Activated CD8-positive, alpha-beta memory T cell treated with anti-CD3 and anti-CD28 coated beads, Interleukin-2, amount 10 ng/mL, durations not matched to agents 7 days and 5 days (primary cell): ENCODE measurements at regions not wholly inside any gene's neighbourhood (a gene's known extent, or its start where the extent isn't known, plus 50 kb on each side); places are given as distances from the start of the nearest gene placed in this dataset.

Source experiments
- ATAC-seq: fragments of 150-1000 bp; cut with Tn5 transposase; one replicate; pipeline ENCODE4 v1.10.0; 2021; ENCODE audit warnings: moderate library complexity
- CTCF ChIA-PET: fragments of 350-600 bp; sonication (Branson Sonifier 250); formaldehyde crosslinking; loops from one replicate; lab custom pipeline; 2021; ENCODE audit warnings: antibody characterized with exemption; lab: Charles Lee
- DNase-seq: peaks from one replicate; pipeline ENCODE4 v3.0.0-alpha.2; 2020
- H3K27ac Mint-ChIP-seq: one replicate; pipeline ENCODE4 v1.8.0; 2021; ENCODE audit warnings: mild to moderate bottlenecking, mixed read lengths
- H3K27me3 Mint-ChIP-seq: one replicate; pipeline ENCODE4 v1.8.0; 2021; ENCODE audit warnings: mixed read lengths
- H3K36me3 Mint-ChIP-seq: one replicate; pipeline ENCODE4 v1.8.0; 2021; ENCODE audit warnings: mild to moderate bottlenecking, mixed read lengths
- H3K4me1 Mint-ChIP-seq: one replicate; pipeline ENCODE4 v1.8.0; 2021; ENCODE audit warnings: mixed read lengths
- H3K4me3 Mint-ChIP-seq: one replicate; pipeline ENCODE4 v1.8.0; 2021; ENCODE audit warnings: mild to moderate bottlenecking, moderate library complexity, mixed read lengths
- H3K9me3 Mint-ChIP-seq: one replicate; pipeline ENCODE4 v1.8.0; 2022; ENCODE audit warnings: low read depth, mixed read lengths

GRCh38 chr10:117685431-117685830 is 142.9 kb downstream of the EMX2 start:
- H3K27ac Mint-ChIP-seq = no peak overlapping the region
- no peaks in the 10 kb centered on the region for H3K27me3 Mint-ChIP-seq
- H3K36me3 Mint-ChIP-seq = no peaks in the 10 kb centered on the region
- no peak overlapping the region for H3K4me3 Mint-ChIP-seq
- no peaks in the 10 kb centered on the region for H3K9me3 Mint-ChIP-seq
- no peak for ATAC-seq
- H3K4me1 Mint-ChIP-seq = no peaks in the 10 kb centered on the region
- no peak for DNase-seq
- CTCF ChIA-PET = no interaction called here

GRCh38 chr10:117686606-117687005 is 144.1 kb downstream of the EMX2 start:
- Mint-ChIP-seq H3K27ac (no peak overlapping the region), H3K4me1 (no peaks in the 10 kb centered on the region), H3K4me3 (no peak overlapping the region), H3K9me3 (no peaks in the 10 kb centered on the region), H3K36me3 (no peaks in the 10 kb centered on the region), H3K27me3 (no peaks in the 10 kb centered on the region)
- ATAC-seq = no peak
- CTCF ChIA-PET = no interaction called here
- DNase-seq = no peak

DNA sequence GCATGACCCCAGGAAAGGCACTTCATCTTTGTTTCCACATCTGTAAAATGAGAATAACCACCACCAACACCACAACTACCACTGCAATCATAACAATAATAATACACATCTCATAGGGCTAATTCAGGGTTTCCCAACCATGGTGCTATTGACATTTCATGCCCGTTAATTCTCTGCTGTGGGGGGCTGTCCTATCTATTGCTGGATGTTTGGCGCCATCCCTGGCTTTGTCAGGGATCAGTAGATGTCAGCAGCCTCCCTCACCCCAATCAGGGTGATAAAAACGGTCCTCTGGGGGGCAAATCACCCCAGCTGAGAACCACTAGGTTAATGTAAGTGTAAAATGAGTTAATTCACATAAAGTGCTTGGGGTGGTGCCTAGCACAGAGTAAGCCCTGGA is 145.8 kb downstream of the EMX2 start:
- CTCF ChIA-PET = no interaction called here
- H3K36me3 Mint-ChIP-seq = no peaks in the 10 kb centered on the region

GRCh38 chr10:117689566-117689965 is 147.0 kb downstream of the EMX2 start:
- Mint-ChIP-seq H3K4me3 (no peak overlapping the region), H3K4me1 (no peaks in the 10 kb centered on the region), H3K36me3 (no peaks in the 10 kb centered on the region), H3K9me3 (no peaks in the 10 kb centered on the region), H3K27me3 (peaks cover 7% of the 10 kb centered on the region), H3K27ac (no peak overlapping the region)
- no peak for ATAC-seq
- no peak for DNase-seq
- CTCF ChIA-PET = no interaction called here

More for the DNA sequence above, 145.8 kb downstream of the EMX2 start:
- Mint-ChIP-seq H3K27ac (no peak overlapping the region), H3K9me3 (no peaks in the 10 kb centered on the region), H3K4me1 (no peaks in the 10 kb centered on the region), H3K4me3 (no peak overlapping the region), H3K27me3 (peaks cover 7% of the 10 kb centered on the region)
- DNase-seq (no peak), ATAC-seq (no peak)

GRCh38 chr10:117690359-117690758 is 147.8 kb downstream of the EMX2 start:
- no peaks in the 10 kb centered on the region for H3K36me3 Mint-ChIP-seq
- DNase-seq (no peak), ATAC-seq (no peak)
- H3K27me3 Mint-ChIP-seq = peaks cover 7% of the 10 kb centered on the region
- H3K4me3 Mint-ChIP-seq = no peak overlapping the region
- no peak overlapping the region for H3K27ac Mint-ChIP-seq
- no peaks in the 10 kb centered on the region for H3K9me3 Mint-ChIP-seq
- no peaks in the 10 kb centered on the region for H3K4me1 Mint-ChIP-seq
- CTCF ChIA-PET = no interaction called here

DNA sequence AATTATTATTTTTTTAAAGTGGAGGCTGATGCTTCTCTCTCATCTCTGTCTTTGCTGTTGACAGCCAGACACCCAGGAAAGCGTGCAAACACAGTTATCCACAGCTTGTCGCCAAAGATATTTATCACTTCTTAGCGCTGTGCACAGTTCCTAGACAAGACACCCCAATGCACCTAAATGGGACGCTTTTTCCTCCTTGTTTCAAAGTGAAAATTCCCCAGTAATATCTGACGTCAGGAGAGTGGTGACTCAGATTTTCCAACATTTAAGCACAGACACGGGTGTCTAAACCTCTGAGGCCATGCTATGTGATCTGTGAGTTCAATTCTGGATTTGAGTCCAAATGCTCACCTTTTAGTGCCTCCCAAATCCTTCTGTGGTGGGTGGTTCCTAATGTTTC is 151.6 kb downstream of the EMX2 start:
- H3K4me1 Mint-ChIP-seq = no peaks in the 10 kb centered on the region
- H3K36me3 Mint-ChIP-seq = no peaks in the 10 kb centered on the region
- H3K27me3 Mint-ChIP-seq = peaks cover 7% of the 10 kb centered on the region
- no peak overlapping the region for H3K27ac Mint-ChIP-seq
- no peaks in the 10 kb centered on the region for H3K9me3 Mint-ChIP-seq
- ATAC-seq (no peak), DNase-seq (no peak)
- no peak overlapping the region for H3K4me3 Mint-ChIP-seq
- CTCF ChIA-PET = no interaction called here

DNA sequence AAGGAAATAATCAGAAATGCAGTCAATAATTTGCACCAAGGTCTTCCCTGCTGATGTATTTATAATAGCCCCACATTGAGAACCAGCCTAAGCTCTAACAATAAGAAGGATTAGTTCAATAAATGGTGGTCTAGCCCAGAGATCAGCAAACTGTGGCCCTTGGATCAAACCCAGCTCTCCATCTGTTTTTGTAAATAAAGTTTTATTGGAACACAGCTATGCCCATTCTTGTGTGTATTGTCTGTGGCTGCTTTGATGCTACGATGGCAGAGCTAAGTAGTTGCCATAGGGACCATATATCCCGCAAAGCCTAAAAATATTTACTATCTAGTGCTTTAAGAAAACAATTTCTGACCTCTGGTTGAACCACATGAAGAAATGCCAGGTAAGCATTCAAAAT is 154.9 kb downstream of the EMX2 start:
- CTCF ChIA-PET = no interaction called here
- Mint-ChIP-seq H3K27me3 (peaks cover under 1% of the 10 kb centered on the region), H3K9me3 (no peaks in the 10 kb centered on the region), H3K36me3 (no peaks in the 10 kb centered on the region), H3K4me1 (no peaks in the 10 kb centered on the region), H3K4me3 (no peak overlapping the region), H3K27ac (no peak overlapping the region)
- ATAC-seq = no peak
- no peak for DNase-seq

- Mint-ChIP-seq H3K9me3 (no peaks in the 10 kb centered on the region), H3K27ac (no peak overlapping the region), H3K36me3 (no peaks in the 10 kb centered on the region), H3K27me3 (no peaks in the 10 kb centered on the region), H3K4me3 (no peak overlapping the region), H3K4me1 (no peaks in the 10 kb centered on the region)
- CTCF ChIA-PET = no interaction called here
- ATAC-seq (no peak), DNase-seq (no peak)
Observed at GRCh38 chr10:117698809-117699208, 156.3 kb downstream of the EMX2 start.

DNA sequence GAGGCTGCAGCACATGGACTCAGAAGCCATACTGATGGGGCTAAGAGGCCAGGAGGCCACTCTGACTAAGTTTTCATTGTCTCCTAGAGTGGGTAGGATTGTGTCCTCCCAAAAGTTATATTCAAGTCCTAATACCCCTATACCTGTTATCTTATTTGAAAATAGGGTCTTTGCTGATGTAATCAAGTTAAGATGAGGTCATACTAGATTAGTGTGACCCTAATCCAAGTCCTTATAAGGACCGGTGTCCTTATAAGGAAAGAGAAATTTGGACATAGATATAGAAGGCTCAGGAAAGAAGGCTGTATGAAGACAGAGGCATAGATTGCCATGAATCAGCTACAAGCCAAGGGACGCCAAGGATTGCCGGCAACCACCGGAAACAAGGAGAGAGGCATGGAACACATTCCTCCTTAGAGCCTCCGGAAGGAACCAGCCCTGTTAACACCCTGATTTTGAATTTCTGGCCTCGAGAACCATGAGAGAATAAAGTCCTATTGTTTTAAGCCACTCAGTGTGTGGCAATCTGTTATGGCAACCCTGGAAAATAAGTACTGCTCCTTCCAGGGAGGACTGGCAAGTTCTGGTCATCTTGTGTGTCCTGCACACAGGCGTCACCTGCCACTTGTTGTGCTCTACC is 157.0 kb downstream of the EMX2 start:
- ATAC-seq (no peak), DNase-seq (no peak)
- no peaks in the 10 kb centered on the region for H3K36me3 Mint-ChIP-seq
- H3K27me3 Mint-ChIP-seq = no peaks in the 10 kb centered on the region
- CTCF ChIA-PET = no interaction called here
- no peak overlapping the region for H3K27ac Mint-ChIP-seq
- no peaks in the 10 kb centered on the region for H3K4me1 Mint-ChIP-seq
- no peaks in the 10 kb centered on the region for H3K9me3 Mint-ChIP-seq
- no peak overlapping the region for H3K4me3 Mint-ChIP-seq

DNA sequence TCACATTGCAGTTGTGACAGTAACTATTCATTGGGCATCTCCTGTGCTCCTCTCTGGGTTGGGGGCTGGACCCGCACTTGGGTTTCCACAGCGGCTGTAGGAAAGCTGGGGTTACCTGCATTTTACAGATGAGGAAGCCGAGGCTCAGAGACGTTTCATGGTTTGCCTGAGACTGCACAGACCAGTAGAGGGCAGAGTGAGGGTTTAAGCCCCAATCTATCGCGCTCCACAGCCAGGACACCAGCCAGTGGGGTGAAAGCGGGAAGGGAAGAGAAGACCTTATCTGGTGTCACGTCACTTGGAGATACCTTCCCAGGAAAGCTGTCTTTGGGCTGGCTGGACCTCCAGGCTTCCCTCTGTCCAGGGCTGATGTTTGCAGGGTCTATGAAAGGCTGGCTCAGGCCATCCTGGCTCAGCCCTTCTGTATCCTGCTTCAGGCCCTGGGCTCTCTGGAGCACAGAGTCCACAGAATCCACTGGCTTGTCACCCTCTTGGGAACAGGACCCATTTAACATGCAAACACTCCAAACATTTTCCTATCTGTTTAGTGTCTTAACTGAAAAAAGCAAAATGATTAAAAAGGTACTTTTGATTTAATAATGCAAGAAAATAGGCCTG is 167.7 kb downstream of the EMX2 start:
- ATAC-seq = no peak
- no peak overlapping the region for H3K27ac Mint-ChIP-seq
- H3K36me3 Mint-ChIP-seq = no peaks in the 10 kb centered on the region
- CTCF ChIA-PET = no interaction called here
- no peak overlapping the region for H3K4me3 Mint-ChIP-seq
- DNase-seq = no peak
- H3K9me3 Mint-ChIP-seq = no peaks in the 10 kb centered on the region
- H3K27me3 Mint-ChIP-seq = no peaks in the 10 kb centered on the region
- no peaks in the 10 kb centered on the region for H3K4me1 Mint-ChIP-seq

DNA sequence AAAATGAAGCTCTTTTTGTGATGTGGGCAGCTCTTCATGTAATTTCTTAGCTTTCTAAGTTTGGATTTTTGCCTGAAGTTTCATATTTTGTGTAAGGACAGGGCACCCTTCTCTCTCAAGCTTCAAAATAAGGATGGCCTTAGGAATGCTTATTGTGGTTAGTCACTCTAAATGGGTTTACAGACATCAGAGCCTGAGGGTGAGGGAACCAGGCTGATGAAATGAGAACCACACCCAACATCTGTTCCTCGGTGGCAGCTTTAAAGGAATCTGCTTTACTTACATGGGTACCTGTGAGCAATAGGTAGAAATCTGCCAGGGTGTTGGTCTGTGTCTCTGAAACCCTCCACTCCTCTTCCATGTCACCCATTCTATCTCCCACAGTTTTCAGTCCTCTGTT is 174.3 kb downstream of the EMX2 start:
- ATAC-seq (no peak), DNase-seq (no peak)
- no peaks in the 10 kb centered on the region for H3K9me3 Mint-ChIP-seq
- no peaks in the 10 kb centered on the region for H3K4me1 Mint-ChIP-seq
- no peaks in the 10 kb centered on the region for H3K36me3 Mint-ChIP-seq
- CTCF ChIA-PET = no interaction called here
- H3K27me3 Mint-ChIP-seq = no peaks in the 10 kb centered on the region
- no peak overlapping the region for H3K27ac Mint-ChIP-seq
- H3K4me3 Mint-ChIP-seq = no peak overlapping the region

DNA sequence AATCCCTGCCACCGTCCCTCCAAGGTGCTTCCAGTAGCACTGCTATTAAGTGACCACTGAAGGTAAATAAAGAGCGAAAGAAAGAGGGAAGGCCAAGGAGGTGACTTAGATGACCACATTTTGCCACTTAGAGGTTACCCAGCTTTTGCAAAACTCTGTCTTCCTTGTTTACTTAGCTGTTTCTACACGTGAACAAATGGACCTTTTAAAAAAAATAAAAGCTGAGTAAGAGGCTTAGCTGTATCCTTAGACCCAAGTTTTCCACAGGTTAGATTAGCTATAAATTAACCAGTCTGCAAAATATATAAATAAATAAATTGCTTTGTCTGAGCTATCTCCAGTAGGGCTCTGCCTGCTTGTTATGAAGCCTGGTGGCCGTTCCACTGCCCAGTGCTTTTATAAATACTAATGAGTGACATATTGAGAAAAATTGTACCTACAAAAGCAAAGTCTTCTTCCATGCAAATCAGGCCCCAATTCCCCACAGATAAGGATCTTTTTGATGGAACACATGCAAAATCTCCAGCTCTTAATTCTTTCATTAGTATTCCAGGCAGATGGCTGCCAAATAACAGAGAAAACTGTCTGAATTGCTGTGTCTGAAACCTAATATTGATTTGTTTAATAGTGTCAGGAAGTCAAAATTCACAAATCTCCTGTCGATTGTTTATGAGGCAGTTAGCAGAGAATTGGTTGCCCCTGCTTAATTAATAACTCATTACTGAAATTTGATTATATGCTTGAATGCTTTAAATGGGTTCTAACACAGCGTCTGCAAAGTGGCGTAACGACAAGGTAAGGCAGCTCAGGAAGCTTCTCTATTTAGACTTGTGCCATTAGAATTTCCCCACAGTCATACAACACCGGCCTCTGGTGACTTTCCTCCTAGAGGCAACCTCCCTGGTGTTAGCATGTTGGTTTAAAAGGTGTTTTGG is 176.7 kb downstream of the EMX2 start:
- CTCF ChIA-PET = no interaction called here
- H3K4me1 Mint-ChIP-seq = no peaks in the 10 kb centered on the region
- ATAC-seq (no peak), DNase-seq (no peak)
- H3K27ac Mint-ChIP-seq = no peak overlapping the region
- no peaks in the 10 kb centered on the region for H3K27me3 Mint-ChIP-seq
- no peaks in the 10 kb centered on the region for H3K9me3 Mint-ChIP-seq
- no peaks in the 10 kb centered on the region for H3K36me3 Mint-ChIP-seq
- no peak overlapping the region for H3K4me3 Mint-ChIP-seq

- H3K36me3 Mint-ChIP-seq = no peaks in the 10 kb centered on the region
- H3K27me3 Mint-ChIP-seq = no peaks in the 10 kb centered on the region
- ATAC-seq (no peak), DNase-seq (no peak)
- H3K9me3 Mint-ChIP-seq = no peaks in the 10 kb centered on the region
- no peak overlapping the region for H3K4me3 Mint-ChIP-seq
- CTCF ChIA-PET = no interaction called here
- H3K4me1 Mint-ChIP-seq = no peaks in the 10 kb centered on the region
- no peak overlapping the region for H3K27ac Mint-ChIP-seq
Observed at GRCh38 chr10:117720931-117721835, 178.6 kb downstream of the EMX2 start.
